ENCODE measurements at regions not wholly inside any gene's neighbourhood (a gene's known extent, or its start where the extent isn't known, plus 50 kb on each side); places are given as distances from the start of the nearest gene placed in this dataset.

DNA sequence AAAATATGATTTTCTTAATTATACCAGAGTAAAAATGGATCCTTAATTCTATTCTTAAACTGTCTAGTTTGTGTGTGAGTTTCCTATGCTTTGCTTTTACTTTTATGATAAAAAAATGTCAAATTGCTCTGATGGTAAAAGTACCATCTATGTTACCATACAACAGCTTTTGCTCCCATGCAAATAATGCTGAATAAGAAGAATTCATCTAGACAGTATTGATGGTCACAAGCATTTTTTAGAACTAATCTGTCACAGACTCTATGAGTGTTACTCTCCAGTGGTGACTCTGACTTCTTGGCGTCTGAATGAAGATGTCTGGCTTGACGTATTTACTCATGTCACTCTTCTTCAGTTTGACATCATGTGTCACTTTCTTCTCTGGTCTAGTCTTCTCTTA lies 608.1 kb upstream of the RORB start:
- H3K27ac Mint-ChIP-seq = no peak overlapping the region
- H3K36me3 ChIP-seq = no peaks in the 10 kb centered on the region
- H3K4me3 Mint-ChIP-seq = no peak overlapping the region
- no peak overlapping the region for H3K9ac ChIP-seq
- H2AFZ ChIP-seq (replicated peaks) = no peak overlapping the region
- H3K27me3 Mint-ChIP-seq (ENCODE audit: insufficient read depth, low read depth) = no peaks in the 10 kb centered on the region
- no peaks in the 10 kb centered on the region for H3K27me3 ChIP-seq
- no peak overlapping the region for H3K4me2 ChIP-seq
- H3K4me3 ChIP-seq = no peak overlapping the region
- no peaks in the 10 kb centered on the region for H3K36me3 Mint-ChIP-seq
- H4K20me1 ChIP-seq (ENCODE audit: low read depth) = no peaks in the 10 kb centered on the region
- no peaks in the 10 kb centered on the region for H3K9me3 ChIP-seq (ENCODE audit: low read depth)
- peaks cover 8% of the 10 kb centered on the region for H3K9me3 Mint-ChIP-seq
- H3K27ac ChIP-seq = no peak overlapping the region
- H3F3A ChIP-seq (ENCODE audit: low read depth) = no peaks in the 10 kb centered on the region
- TF ChIP-seq EZH2phosphoT487 (IDR thresholded peaks at IDR 0.05) = no peak
- no peak for TF ChIP-seq EZH2 (IDR thresholded peaks at IDR 0.05)
- TF ChIP-seq, protein P1, sequence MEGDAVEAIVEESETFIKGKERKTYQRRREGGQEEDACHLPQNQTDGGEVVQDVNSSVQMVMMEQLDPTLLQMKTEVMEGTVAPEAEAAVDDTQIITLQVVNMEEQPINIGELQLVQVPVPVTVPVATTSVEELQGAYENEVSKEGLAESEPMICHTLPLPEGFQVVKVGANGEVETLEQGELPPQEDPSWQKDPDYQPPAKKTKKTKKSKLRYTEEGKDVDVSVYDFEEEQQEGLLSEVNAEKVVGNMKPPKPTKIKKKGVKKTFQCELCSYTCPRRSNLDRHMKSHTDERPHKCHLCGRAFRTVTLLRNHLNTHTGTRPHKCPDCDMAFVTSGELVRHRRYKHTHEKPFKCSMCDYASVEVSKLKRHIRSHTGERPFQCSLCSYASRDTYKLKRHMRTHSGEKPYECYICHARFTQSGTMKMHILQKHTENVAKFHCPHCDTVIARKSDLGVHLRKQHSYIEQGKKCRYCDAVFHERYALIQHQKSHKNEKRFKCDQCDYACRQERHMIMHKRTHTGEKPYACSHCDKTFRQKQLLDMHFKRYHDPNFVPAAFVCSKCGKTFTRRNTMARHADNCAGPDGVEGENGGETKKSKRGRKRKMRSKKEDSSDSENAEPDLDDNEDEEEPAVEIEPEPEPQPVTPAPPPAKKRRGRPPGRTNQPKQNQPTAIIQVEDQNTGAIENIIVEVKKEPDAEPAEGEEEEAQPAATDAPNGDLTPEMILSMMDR (IDR thresholded peaks at IDR 0.05) = no peak
- DNase-seq (ENCODE audit: low spot score) = no peak
- no peaks in the 10 kb centered on the region for H3K4me1 ChIP-seq
- no peaks in the 10 kb centered on the region for H3K79me2 ChIP-seq (ENCODE audit: low read depth)
- H3K4me1 Mint-ChIP-seq = no peaks in the 10 kb centered on the region

DNA sequence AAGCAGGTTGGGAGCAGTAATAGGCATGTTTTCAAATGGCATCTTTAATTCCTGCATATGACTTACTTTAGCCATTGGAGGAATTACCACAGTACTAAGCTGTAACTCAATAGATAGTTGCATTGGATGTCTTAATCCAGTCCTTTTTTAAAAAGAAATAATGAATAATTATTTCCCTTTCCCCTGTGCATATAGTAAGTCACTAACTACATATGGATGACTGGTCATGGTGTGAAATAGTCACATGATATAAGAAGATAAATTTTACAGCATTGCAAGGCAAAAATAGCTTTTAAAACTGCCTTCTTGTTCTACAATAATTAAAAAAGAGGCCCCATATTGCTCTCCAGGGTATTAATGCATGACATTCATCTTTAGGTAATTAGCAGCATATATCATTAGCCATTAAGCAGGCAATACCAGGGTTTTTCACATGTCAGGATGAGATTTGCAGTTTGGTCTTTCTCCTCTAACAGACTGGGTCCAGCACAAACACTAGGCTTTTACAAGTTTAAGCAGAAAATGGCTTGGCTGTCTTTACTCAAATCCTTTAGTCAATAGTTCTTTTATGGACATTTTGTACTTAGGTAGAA lies 606.4 kb upstream of the RORB start:
- Histone ChIP-seq H3K79me2 (ENCODE audit: low read depth) (no peaks in the 10 kb centered on the region), H4K20me1 (ENCODE audit: low read depth) (no peaks in the 10 kb centered on the region), H3K9me3 (ENCODE audit: low read depth) (no peaks in the 10 kb centered on the region), H3K4me3 (no peak overlapping the region), H3K4me2 (no peak overlapping the region), H3K36me3 (no peaks in the 10 kb centered on the region), H3K9ac (no peak overlapping the region), H3K4me1 (no peaks in the 10 kb centered on the region), H2AFZ (replicated peaks) (no peak overlapping the region), H3K27ac (no peak overlapping the region), H3F3A (ENCODE audit: low read depth) (no peaks in the 10 kb centered on the region), H3K27me3 (no peaks in the 10 kb centered on the region)
- H3K9me3 Mint-ChIP-seq = peaks cover 6% of the 10 kb centered on the region
- TF ChIP-seq, protein P1 (IDR thresholded peaks at IDR 0.05) = no peak
- TF ChIP-seq EZH2phosphoT487 (IDR thresholded peaks at IDR 0.05) (no peak), EZH2 (IDR thresholded peaks at IDR 0.05) (no peak)
- H3K27me3 Mint-ChIP-seq (ENCODE audit: insufficient read depth, low read depth) = no peaks in the 10 kb centered on the region
- H3K36me3 Mint-ChIP-seq = no peaks in the 10 kb centered on the region
- H3K27ac Mint-ChIP-seq = no peak overlapping the region
- DNase-seq (ENCODE audit: low spot score) = no peak
- H3K4me3 Mint-ChIP-seq = no peak overlapping the region
- no peaks in the 10 kb centered on the region for H3K4me1 Mint-ChIP-seq

DNA sequence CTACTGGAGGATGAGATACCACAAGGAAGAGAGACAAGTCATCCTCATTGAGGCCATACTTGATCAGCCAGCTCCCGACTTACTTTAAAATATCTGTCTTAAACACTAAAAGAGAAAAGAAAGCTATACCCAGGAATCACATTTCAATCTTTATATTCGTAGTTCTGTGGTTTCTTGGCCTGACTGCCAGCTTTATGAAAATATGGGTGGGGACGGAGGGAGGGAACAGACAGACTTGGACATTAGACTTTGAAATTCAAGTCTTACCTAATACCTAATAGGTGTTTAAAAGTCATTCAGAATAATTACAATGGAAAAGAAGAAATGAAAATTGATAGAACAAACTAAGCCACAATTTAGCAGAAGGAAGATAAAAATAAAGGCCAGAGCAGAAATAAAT lies 604.8 kb upstream of the RORB start:
- Histone ChIP-seq H3K9ac (no peak overlapping the region), H3K4me3 (no peak overlapping the region), H3K79me2 (ENCODE audit: low read depth) (no peaks in the 10 kb centered on the region), H3K4me2 (no peak overlapping the region), H3K4me1 (no peaks in the 10 kb centered on the region), H3K27me3 (no peaks in the 10 kb centered on the region), H3K36me3 (no peaks in the 10 kb centered on the region), H2AFZ (replicated peaks) (no peak overlapping the region), H4K20me1 (ENCODE audit: low read depth) (no peaks in the 10 kb centered on the region), H3K27ac (no peak overlapping the region), H3F3A (ENCODE audit: low read depth) (no peaks in the 10 kb centered on the region), H3K9me3 (ENCODE audit: low read depth) (no peaks in the 10 kb centered on the region)
- Mint-ChIP-seq H3K27me3 (ENCODE audit: insufficient read depth, low read depth) (no peaks in the 10 kb centered on the region), H3K4me1 (no peaks in the 10 kb centered on the region), H3K4me3 (no peak overlapping the region), H3K36me3 (no peaks in the 10 kb centered on the region), H3K9me3 (peaks cover 2% of the 10 kb centered on the region), H3K27ac (no peak overlapping the region)
- DNase-seq (ENCODE audit: low spot score) = no peak
- TF ChIP-seq EZH2 (IDR thresholded peaks at IDR 0.05) = no peak
- TF ChIP-seq EZH2phosphoT487 (IDR thresholded peaks at IDR 0.05) = no peak
- TF ChIP-seq, protein P1 (IDR thresholded peaks at IDR 0.05) = no peak
